AG10803 (cell line): ENCODE measurements at regions not wholly inside any gene's neighbourhood (a gene's known extent, or its start where the extent isn't known, plus 50 kb on each side); places are given as distances from the start of the nearest gene placed in this dataset.

Source experiments
- DNase-seq: peaks from one replicate; pipeline ENCODE4 v3.0.0; 2010; ENCODE audit warnings: low read depth
- H3K4me3 ChIP-seq: 2 replicates; pipeline ENCODE4 v1.5.1; 2011; ENCODE audit warnings: mild to moderate bottlenecking, low read length, control low read depth
- TF ChIP-seq, protein P1 (sequence below): conservative IDR thresholded peaks from 2 replicates; pipeline ENCODE4 v1.5.1; 2011; ENCODE audit warnings: mild to moderate bottlenecking, low read length, control low read depth, inconsistent platforms

DNA sequence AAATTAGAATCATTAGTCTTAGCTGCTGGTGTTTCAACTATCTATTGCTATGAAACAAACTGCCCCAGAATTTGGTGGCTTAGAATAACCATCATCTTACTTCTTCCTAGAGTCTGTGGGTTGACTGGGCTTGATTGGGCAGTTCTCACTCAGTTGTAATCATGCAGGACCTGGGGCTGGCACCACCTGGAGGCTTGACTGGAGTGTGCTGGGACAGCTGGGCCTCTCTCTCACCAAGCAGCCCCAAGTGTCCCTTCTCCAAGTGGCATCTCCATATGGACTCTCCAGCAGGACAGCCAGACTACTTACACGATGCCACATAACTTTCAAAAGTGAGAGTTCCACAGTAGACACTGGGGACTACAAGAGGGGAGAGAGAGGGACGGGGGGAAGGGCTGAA lies 140.3 kb upstream of the ATP1B1 start:
- no peak for DNase-seq
- no peak overlapping the region for H3K4me3 ChIP-seq
- TF ChIP-seq, protein P1, sequence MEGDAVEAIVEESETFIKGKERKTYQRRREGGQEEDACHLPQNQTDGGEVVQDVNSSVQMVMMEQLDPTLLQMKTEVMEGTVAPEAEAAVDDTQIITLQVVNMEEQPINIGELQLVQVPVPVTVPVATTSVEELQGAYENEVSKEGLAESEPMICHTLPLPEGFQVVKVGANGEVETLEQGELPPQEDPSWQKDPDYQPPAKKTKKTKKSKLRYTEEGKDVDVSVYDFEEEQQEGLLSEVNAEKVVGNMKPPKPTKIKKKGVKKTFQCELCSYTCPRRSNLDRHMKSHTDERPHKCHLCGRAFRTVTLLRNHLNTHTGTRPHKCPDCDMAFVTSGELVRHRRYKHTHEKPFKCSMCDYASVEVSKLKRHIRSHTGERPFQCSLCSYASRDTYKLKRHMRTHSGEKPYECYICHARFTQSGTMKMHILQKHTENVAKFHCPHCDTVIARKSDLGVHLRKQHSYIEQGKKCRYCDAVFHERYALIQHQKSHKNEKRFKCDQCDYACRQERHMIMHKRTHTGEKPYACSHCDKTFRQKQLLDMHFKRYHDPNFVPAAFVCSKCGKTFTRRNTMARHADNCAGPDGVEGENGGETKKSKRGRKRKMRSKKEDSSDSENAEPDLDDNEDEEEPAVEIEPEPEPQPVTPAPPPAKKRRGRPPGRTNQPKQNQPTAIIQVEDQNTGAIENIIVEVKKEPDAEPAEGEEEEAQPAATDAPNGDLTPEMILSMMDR = no peak

- H3K4me3 ChIP-seq = no peak overlapping the region
- TF ChIP-seq, protein P1 = no peak
- no peak for DNase-seq
Measured at GRCh38 chr1:168966636-168967035, 139.9 kb upstream of the ATP1B1 start.

DNA sequence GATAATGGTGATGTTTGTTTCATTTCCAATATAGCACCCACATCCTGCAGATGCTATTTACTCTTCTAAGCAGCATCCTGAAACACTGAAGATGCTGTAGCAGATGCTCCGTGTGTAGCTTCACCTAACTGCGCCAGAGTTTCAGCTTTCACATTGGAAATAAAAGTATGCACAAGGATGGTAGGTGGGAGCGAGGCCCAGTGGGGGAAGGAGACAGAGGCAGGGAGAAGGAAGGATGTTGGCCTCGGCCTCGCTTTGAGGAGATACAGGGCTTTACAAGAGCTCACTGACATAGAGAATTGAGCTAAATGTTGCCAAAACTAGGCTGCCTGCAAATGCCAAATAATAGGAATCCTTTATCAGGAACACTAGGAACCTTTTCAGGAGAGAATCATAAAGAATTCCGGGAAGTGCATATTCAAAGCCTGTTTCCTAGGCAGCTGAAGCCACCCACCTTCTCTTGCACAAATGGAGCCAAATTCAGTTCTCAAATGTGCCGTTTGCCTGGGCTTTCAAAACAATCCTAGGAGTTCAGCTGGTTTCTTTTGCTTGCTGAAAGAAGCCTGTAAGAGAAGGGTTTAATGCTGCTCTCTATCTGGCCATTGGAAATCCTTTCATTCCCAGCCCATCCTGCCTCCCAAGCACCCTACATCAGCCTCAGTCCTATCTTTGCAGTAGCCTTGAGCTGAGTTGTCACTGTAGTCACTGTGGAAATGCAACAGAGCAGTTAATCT lies 135.4 kb upstream of the ATP1B1 start:
- DNase-seq = no peak
- H3K4me3 ChIP-seq = no peak overlapping the region
- TF ChIP-seq, protein P1 = no peak

- no peak for DNase-seq
- TF ChIP-seq, protein P1 = no peak
Measured at GRCh38 chr1:168972225-168972624, 134.3 kb upstream of the ATP1B1 start.

GRCh38 chr1:168972887-168973286 lies 133.6 kb upstream of the ATP1B1 start:
- no peak overlapping the region for H3K4me3 ChIP-seq
- no peak for DNase-seq
- TF ChIP-seq, protein P1 = no peak

More at GRCh38 chr1:168972225-168972624, 134.3 kb upstream of the ATP1B1 start:
- no peak overlapping the region for H3K4me3 ChIP-seq

GRCh38 chr1:168974117-168974516 lies 132.4 kb upstream of the ATP1B1 start:
- no peak for DNase-seq
- TF ChIP-seq, protein P1 = no peak

DNA sequence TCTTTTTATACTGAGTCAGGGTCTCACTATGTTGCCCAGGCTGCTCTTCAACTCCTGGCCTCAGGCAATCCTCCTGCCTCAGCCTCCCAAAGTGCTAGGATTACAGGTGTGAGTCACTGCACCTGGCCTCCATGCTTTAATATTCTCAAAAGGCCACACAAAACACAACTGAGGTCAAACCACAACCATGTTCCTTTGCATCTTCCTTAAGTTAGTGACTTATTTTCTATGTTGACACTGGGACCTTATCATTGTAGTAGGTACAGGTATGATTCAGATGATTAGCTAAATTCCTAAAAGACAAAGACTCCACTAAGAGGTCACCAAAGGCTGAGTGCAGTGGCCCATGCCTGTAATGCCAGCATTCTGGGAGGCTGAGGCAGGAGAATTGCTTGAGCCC lies 131.9 kb upstream of the ATP1B1 start:
- no peak overlapping the region for H3K4me3 ChIP-seq
- TF ChIP-seq, protein P1 = no peak
- no peak for DNase-seq

More at GRCh38 chr1:168974117-168974516, 132.4 kb upstream of the ATP1B1 start:
- no peak overlapping the region for H3K4me3 ChIP-seq
